Endodermal cell (in vitro differentiated cells): ENCODE measurements at regions not wholly inside any gene's neighbourhood (a gene's known extent, or its start where the extent isn't known, plus 50 kb on each side); places are given as distances from the start of the nearest gene placed in this dataset.

Experiments
- DNase-seq: peaks from one replicate; pipeline ENCODE4 v3.0.0-alpha.2; 2017
- H3K27ac ChIP-seq: 2 replicates; pipeline ENCODE4 v1.5.1; 2013; ENCODE audit warnings: mild to moderate bottlenecking, low read depth, low read length, moderate library complexity
- H3K27me3 ChIP-seq: 2 replicates; pipeline ENCODE4 v1.6.1; 2013; ENCODE audit warnings: mild to moderate bottlenecking, low read length, moderate library complexity; ENCODE audit not compliant: insufficient read depth, control insufficient read depth, poor library complexity, severe bottlenecking
- H3K36me3 ChIP-seq: 2 replicates; pipeline ENCODE4 v1.7.0; 2013; ENCODE audit warnings: mild to moderate bottlenecking, low read length, moderate library complexity; ENCODE audit not compliant: control insufficient read depth, insufficient read depth
- H3K4me1 ChIP-seq: one replicate; pipeline ENCODE4 v1.7.0; 2013; ENCODE audit warnings: low read length; ENCODE audit not compliant: control insufficient read depth, insufficient read depth
- H3K4me3 ChIP-seq: 2 replicates; pipeline ENCODE4 v1.5.1; 2013; ENCODE audit warnings: mild to moderate bottlenecking, low read length, moderate library complexity
- H3K9ac ChIP-seq: 2 replicates; pipeline ENCODE4 v1.6.1; 2013; ENCODE audit warnings: mild to moderate bottlenecking, low read length, moderate library complexity; ENCODE audit not compliant: poor library complexity, severe bottlenecking; ENCODE audit errors: extremely low read depth
- H3K9me3 ChIP-seq: 2 replicates; pipeline ENCODE4 v1.6.1; 2013; ENCODE audit warnings: mild to moderate bottlenecking, low read length, moderate library complexity; ENCODE audit not compliant: control insufficient read depth
- H3K27ac Mint-ChIP-seq: 2 replicates; pipeline ENCODE4 v1.8.0; 2020; ENCODE audit warnings: mixed read lengths
- H3K27me3 Mint-ChIP-seq: 2 replicates; pipeline ENCODE4 v1.8.0; 2021; ENCODE audit warnings: mild to moderate bottlenecking, mixed read lengths; ENCODE audit not compliant: insufficient read depth
- H3K36me3 Mint-ChIP-seq: 2 replicates; pipeline ENCODE4 v1.8.0; 2020; ENCODE audit warnings: low read depth, mixed read lengths
- H3K4me1 Mint-ChIP-seq: 2 replicates; pipeline ENCODE4 v1.8.0; 2020; ENCODE audit warnings: mixed read lengths
- H3K4me3 Mint-ChIP-seq: 2 replicates; pipeline ENCODE4 v1.8.0; 2020; ENCODE audit warnings: mild to moderate bottlenecking, moderate library complexity, mixed read lengths
- H3K9me3 Mint-ChIP-seq: 2 replicates; pipeline ENCODE4 v1.8.0; 2020; ENCODE audit warnings: mild to moderate bottlenecking, mixed read lengths
- CTCF ChIP-seq: fragments of 200-600 bp; sonication (generic); conservative IDR thresholded peaks from 2 replicates; pipeline ENCODE4 v1.5.0; 2021; ENCODE audit warnings: antibody characterized with exemption, mild to moderate bottlenecking
- WGBS, 2 experiments: methylation state at CpG; one replicate each; pipeline versions ENCODE4 v1.1.5 to v1.1.7; 2013; ENCODE audit warnings: missing lambda C conversion rate in 2 of 2, mixed read lengths in 1 of 2; ENCODE audit not compliant: insufficient coverage in 1 of 2, insufficient read length in 1 of 2; 5-methylcytosine and 5-hydroxymethylcytosine counted together

- no peak for DNase-seq
- H3K9me3 ChIP-seq, result no peaks in the 10 kb centered on the region
- no peak overlapping the region for H3K9ac ChIP-seq
- no peak overlapping the region for H3K27ac Mint-ChIP-seq
- no peaks in the 10 kb centered on the region for H3K9me3 Mint-ChIP-seq
- H3K4me1 Mint-ChIP-seq, result no peaks in the 10 kb centered on the region
- no peak for TF ChIP-seq CTCF
- H3K27me3 Mint-ChIP-seq, result no peaks in the 10 kb centered on the region
- no peaks in the 10 kb centered on the region for H3K4me1 ChIP-seq
- no peak overlapping the region for H3K4me3 Mint-ChIP-seq
- no peaks in the 10 kb centered on the region for H3K27me3 ChIP-seq
- H3K27ac ChIP-seq, result no peak overlapping the region
- 92 to 95% methylated on average over 11 to 25 of the region's 25 CpGs for WGBS, 2 experiments
- no peaks in the 10 kb centered on the region for H3K36me3 Mint-ChIP-seq
- H3K36me3 ChIP-seq, result no peaks in the 10 kb centered on the region
- H3K4me3 ChIP-seq, result no peak overlapping the region
Measured at GRCh38 chr13:83516781-83517180, 365.5 kb downstream of the SLITRK1 start.

- no peak overlapping the region for H3K27ac Mint-ChIP-seq
- no peak overlapping the region for H3K4me3 ChIP-seq
- no peaks in the 10 kb centered on the region for H3K4me1 Mint-ChIP-seq
- H3K9me3 Mint-ChIP-seq, result no peaks in the 10 kb centered on the region
- no peak overlapping the region for H3K27ac ChIP-seq
- H3K9me3 ChIP-seq, result no peaks in the 10 kb centered on the region
- H3K9ac ChIP-seq, result no peak overlapping the region
- no peaks in the 10 kb centered on the region for H3K27me3 ChIP-seq
- H3K36me3 ChIP-seq, result no peaks in the 10 kb centered on the region
- no peaks in the 10 kb centered on the region for H3K36me3 Mint-ChIP-seq
- H3K4me3 Mint-ChIP-seq, result no peak overlapping the region
- no peak for TF ChIP-seq CTCF
- 100% methylated on average over 1 of the region's 1 CpG; no CpG with 5 or more reads in 1 of the 2 experiments for whole genome bisulfite sequencing, 2 experiments
- DNase-seq, result no peak
- no peaks in the 10 kb centered on the region for H3K27me3 Mint-ChIP-seq
- no peaks in the 10 kb centered on the region for H3K4me1 ChIP-seq
Measured at GRCh38 chr13:83515268-83516015, 366.8 kb downstream of the SLITRK1 start.

DNA sequence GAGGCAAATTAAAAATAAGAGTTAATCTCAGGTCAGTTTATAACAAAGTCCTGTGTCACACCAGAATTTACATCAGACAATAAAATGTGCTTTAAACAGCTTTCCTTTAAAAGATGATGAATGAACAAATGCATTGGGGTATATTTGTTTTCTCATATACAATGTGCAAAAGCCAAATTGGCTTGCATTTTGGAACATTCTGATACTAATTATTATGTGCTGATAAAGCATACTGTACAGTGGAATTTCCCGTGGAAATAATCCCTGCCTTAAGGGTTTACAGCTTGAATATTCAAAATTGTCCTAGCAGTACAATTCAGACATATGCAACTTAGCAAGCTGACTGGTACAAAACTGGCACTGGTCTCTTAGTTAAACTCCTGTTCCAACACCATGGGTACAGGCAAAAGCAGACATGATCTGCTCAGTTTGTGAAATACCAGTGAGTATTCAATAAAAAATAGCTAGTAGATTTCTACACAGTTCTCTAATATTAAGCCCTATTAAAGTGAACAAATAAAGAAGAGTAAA is 373.4 kb downstream of the SLITRK1 start:
- H3K36me3 ChIP-seq, result no peaks in the 10 kb centered on the region
- Mint-ChIP-seq H3K4me3 (no peak overlapping the region), H3K36me3 (no peaks in the 10 kb centered on the region), H3K9me3 (no peaks in the 10 kb centered on the region), H3K27me3 (no peaks in the 10 kb centered on the region), H3K4me1 (no peaks in the 10 kb centered on the region), H3K27ac (no peak overlapping the region)
- no peak overlapping the region for H3K27ac ChIP-seq
- TF ChIP-seq CTCF, result no peak
- H3K9me3 ChIP-seq, result no peaks in the 10 kb centered on the region
- no peak overlapping the region for H3K9ac ChIP-seq
- DNase-seq, result no peak
- H3K4me1 ChIP-seq, result no peaks in the 10 kb centered on the region
- 75 to 83% methylated on average over 1 of the region's 1 CpG for whole genome bisulfite sequencing, 2 experiments
- no peak overlapping the region for H3K4me3 ChIP-seq
- no peaks in the 10 kb centered on the region for H3K27me3 ChIP-seq
